H1 (cell line): ENCODE measurements at regions not wholly inside any gene's neighbourhood (a gene's known extent, or its start where the extent isn't known, plus 50 kb on each side); places are given as distances from the start of the nearest gene placed in this dataset.

Experiments
- CTCF ChIA-PET: fragments of 300-600 bp; sonication (Branson Sonifier 250); formaldehyde crosslinking; loops from one replicate; lab custom pipeline; 2021; ENCODE audit not compliant: partially characterized antibody; lab: Charles Lee
- POLR2A ChIA-PET: fragments of 300-600 bp; sonication (Branson Sonifier 250); formaldehyde crosslinking; loops from one replicate; lab custom pipeline; 2021; ENCODE audit warnings: inconsistent platforms; ENCODE audit not compliant: partially characterized antibody; lab: Charles Lee
- DNase-seq, 2 experiments: peaks; one replicate each; pipeline versions ENCODE4 v3.0.0 to v3.0.0-alpha.2; 2010 to 2022; ENCODE audit warnings: low spot score in 2 of 2, low read depth in 1 of 2, mixed read lengths in 1 of 2
- FAIRE-seq: peaks from 2 replicates; lab custom pipeline; 2011; peaks lifted over from hg19 to GRCh38; lab: Jason Lieb, UNC
- H2AFZ ChIP-seq: 2 replicates; pipeline ENCODE4 v1.8.1; 2012; ENCODE audit warnings: low read length, inconsistent platforms
- H2AK5ac ChIP-seq: 2 replicates; pipeline ENCODE4 v1.6.1; 2013; ENCODE audit warnings: low read depth, low read length
- H2BK120ac ChIP-seq: replicated peaks from 2 replicates; pipeline ENCODE3; 2013; ENCODE audit warnings: low read depth, low read length, inconsistent platforms
- H2BK12ac ChIP-seq: 2 replicates; pipeline ENCODE4 v1.6.1; 2013; ENCODE audit warnings: low read depth, low read length
- H2BK15ac ChIP-seq: 2 replicates; pipeline ENCODE4 v1.6.1; 2013; ENCODE audit warnings: low read length
- H2BK20ac ChIP-seq: 2 replicates; pipeline ENCODE4 v1.6.1; 2013; ENCODE audit warnings: low read length
- H2BK5ac ChIP-seq: 2 replicates; pipeline ENCODE4 v1.6.1; 2013; ENCODE audit warnings: low read depth, low read length
- H3K14ac ChIP-seq: 2 replicates; pipeline ENCODE4 v1.6.1; 2013; ENCODE audit warnings: inconsistent platforms; ENCODE audit not compliant: insufficient read length
- H3K18ac ChIP-seq: 2 replicates; pipeline ENCODE4 v1.6.1; 2013; ENCODE audit warnings: low read length; ENCODE audit errors: extremely low read depth
- H3K23ac ChIP-seq: 2 replicates; pipeline ENCODE4 v1.6.1; 2013; ENCODE audit warnings: inconsistent platforms; ENCODE audit not compliant: insufficient read length
- H3K23me2 ChIP-seq: 2 replicates; pipeline ENCODE4 v1.6.1; 2013; ENCODE audit warnings: low read depth, low read length
- H3K27ac ChIP-seq: 2 replicates; pipeline ENCODE4 v1.6.1; 2011; ENCODE audit warnings: low read depth, low read length, inconsistent platforms
- H3K27me3 ChIP-seq, 4 experiments: replicated peaks in 1 of 4; 1 replicate in 1 of 4; 2 replicates in 3 of 4; pipeline versions ENCODE4 v1.6.1 to v1.8.1; 2011 to 2013; ENCODE audit warnings: low read length in 3 of 4, mild to moderate bottlenecking in 3 of 4, inconsistent platforms in 2 of 4, mixed read lengths in 2 of 4, moderate library complexity in 1 of 4; ENCODE audit not compliant: control insufficient read depth in 3 of 4, insufficient read depth in 3 of 4; ENCODE audit errors: extremely low read depth in 1 of 4
- H3K36me3 ChIP-seq, 4 experiments: 2 replicates each; pipeline versions ENCODE4 v1.6.1 to v1.8.1; 2011 to 2013; ENCODE audit warnings: mild to moderate bottlenecking in 4 of 4, low read length in 3 of 4, moderate library complexity in 2 of 4, control low read depth in 1 of 4, inconsistent platforms in 1 of 4; ENCODE audit not compliant: insufficient read depth in 4 of 4, control insufficient read depth in 2 of 4
- H3K4ac ChIP-seq: replicated peaks from 2 replicates; pipeline ENCODE3; 2013; ENCODE audit warnings: low read length, low read depth, mixed read lengths, inconsistent platforms; ENCODE audit not compliant: insufficient read length
- H3K4me1 ChIP-seq, 4 experiments: replicated peaks in 1 of 4; 1 replicate in 1 of 4; 2 replicates in 3 of 4; pipeline versions ENCODE4 v1.6.1 to v1.8.1; 2011 to 2013; ENCODE audit warnings: low read length in 3 of 4, inconsistent platforms in 2 of 4, mixed read lengths in 1 of 4; ENCODE audit not compliant: insufficient read depth in 4 of 4, control insufficient read depth in 3 of 4
- H3K4me2 ChIP-seq, 2 experiments: 2 replicates each; pipeline versions ENCODE4 v1.6.1 to v1.8.1; 2011 to 2013; ENCODE audit warnings: low read depth in 2 of 2, low read length in 2 of 2, control low read depth in 1 of 2, inconsistent platforms in 1 of 2, mild to moderate bottlenecking in 1 of 2; ENCODE audit not compliant: insufficient read depth in 1 of 2
- H3K4me3 ChIP-seq, 4 experiments: fragments of 200-600, 300-600 bp in 1 of 4; sonication (generic), shearing (Covaris generic), sonication (Bioruptor Twin) in 1 of 4; 2 replicates each; pipeline versions ENCODE4 v1.5.1 to v1.8.1; 2011 to 2016; ENCODE audit warnings: low read length in 4 of 4, low read depth in 3 of 4, control low read depth in 2 of 4, inconsistent platforms in 2 of 4, mild to moderate bottlenecking in 2 of 4, mixed read lengths in 1 of 4, moderate library complexity in 1 of 4; ENCODE audit not compliant: insufficient read depth in 2 of 4; ENCODE audit errors: extremely low read depth in 1 of 4
- H3K56ac ChIP-seq: replicated peaks from 2 replicates; pipeline ENCODE3; 2013; ENCODE audit warnings: low read depth, mild to moderate bottlenecking, mixed read lengths, low read length, inconsistent platforms; ENCODE audit not compliant: insufficient read length
- H3K79me1 ChIP-seq: 2 replicates; pipeline ENCODE4 v1.6.1; 2013; ENCODE audit warnings: low read depth, low read length, control low read depth
- H3K79me2 ChIP-seq, 2 experiments: 2 replicates each; pipeline versions ENCODE4 v1.6.1 to v1.8.1; 2012 to 2013; ENCODE audit warnings: low read length in 2 of 2, mild to moderate bottlenecking in 2 of 2, inconsistent platforms in 1 of 2; ENCODE audit not compliant: insufficient read depth in 2 of 2, control insufficient read depth in 1 of 2
- H3K9ac ChIP-seq, 4 experiments: replicated peaks in 1 of 4; 1 replicate in 1 of 4; 2 replicates in 3 of 4; pipeline versions ENCODE4 v1.6.1 to v1.8.1; 2011 to 2013; ENCODE audit warnings: low read depth in 3 of 4, low read length in 3 of 4, control low read depth in 2 of 4, mild to moderate bottlenecking in 2 of 4, moderate library complexity in 2 of 4, inconsistent platforms in 1 of 4; ENCODE audit errors: extremely low read depth in 1 of 4
- H3K9me3 ChIP-seq, 2 experiments: 2 replicates each; pipeline versions ENCODE4 v1.6.1 to v1.8.1; 2012 to 2013; ENCODE audit warnings: mild to moderate bottlenecking in 2 of 2, moderate library complexity in 2 of 2, control low read depth in 1 of 2, inconsistent platforms in 1 of 2, low read depth in 1 of 2, low read length in 1 of 2, mixed read lengths in 1 of 2; ENCODE audit not compliant: insufficient read depth in 2 of 2
- H4K20me1 ChIP-seq, 2 experiments: replicated peaks in 1 of 2; 2 replicates each; pipeline versions ENCODE3 to v1.8.1; 2011 to 2013; ENCODE audit warnings: inconsistent platforms in 2 of 2, low read length in 2 of 2, mild to moderate bottlenecking in 1 of 2; ENCODE audit not compliant: insufficient read depth in 2 of 2, control insufficient read depth in 1 of 2
- H4K5ac ChIP-seq: 2 replicates; pipeline ENCODE4 v1.6.1; 2013; ENCODE audit warnings: low read length, low read depth, mixed read lengths, inconsistent platforms; ENCODE audit not compliant: insufficient read length
- H4K8ac ChIP-seq: 2 replicates; pipeline ENCODE4 v1.8.0; 2013; ENCODE audit warnings: mild to moderate bottlenecking, moderate library complexity, low read length, inconsistent platforms; ENCODE audit not compliant: insufficient read depth; ENCODE audit errors: extremely low read depth
- H4K91ac ChIP-seq: replicated peaks from 2 replicates; pipeline ENCODE3; 2013; ENCODE audit warnings: low read length, mixed read lengths, inconsistent platforms; ENCODE audit not compliant: insufficient read length
- BCL11A ChIP-seq, 2 experiments: IDR thresholded peaks; one replicate each; pipeline ENCODE4 v1.6.1; 2011; ENCODE audit warnings: low read depth in 2 of 2, low read length in 2 of 2, mild to moderate bottlenecking in 2 of 2
- CHD1 ChIP-seq: IDR thresholded peaks from 2 replicates; pipeline ENCODE4 v1.6.1; 2012; ENCODE audit warnings: low read depth, low read length, improper control_type of control experiment
- CREB1 ChIP-seq: IDR thresholded peaks from 2 replicates; pipeline ENCODE4 v1.6.1; 2012; ENCODE audit warnings: inconsistent platforms
- EP300 ChIP-seq, 2 experiments: IDR thresholded peaks; 1 replicate in 1 of 2; 2 replicates in 1 of 2; pipeline ENCODE4 v1.6.1; 2011 to 2012; ENCODE audit warnings: low read depth in 2 of 2, low read length in 2 of 2, mild to moderate bottlenecking in 2 of 2, borderline replicate concordance in 1 of 2, inconsistent platforms in 1 of 2, moderate library complexity in 1 of 2
- HDAC2 ChIP-seq, 2 experiments: fragments of 300-600 bp in 1 of 2; sonication (generic) in 1 of 2; IDR thresholded peaks; 2 replicates each; pipeline ENCODE4 v1.6.1; 2011 to 2012; ENCODE audit warnings: low read depth in 2 of 2, low read length in 2 of 2, mild to moderate bottlenecking in 2 of 2, moderate library complexity in 2 of 2, borderline replicate concordance in 1 of 2, inconsistent platforms in 1 of 2
- POLR2AphosphoS5 ChIP-seq: IDR thresholded peaks from 2 replicates; pipeline ENCODE4 v1.6.1; 2011; ENCODE audit warnings: low read depth, low read length
- RXRA ChIP-seq: IDR thresholded peaks from 2 replicates; pipeline ENCODE4 v1.6.1; 2011; ENCODE audit warnings: low read depth, mild to moderate bottlenecking, low read length, moderate library complexity; ENCODE audit not compliant: insufficient read depth
- SRF ChIP-seq: IDR thresholded peaks from 2 replicates; pipeline ENCODE4 v1.6.1; 2011; ENCODE audit warnings: mild to moderate bottlenecking, low read depth, low read length, moderate library complexity
- WGBS, 2 experiments: shearing (Covaris generic) in 1 of 2; methylation state at CpG; one replicate each; pipeline versions ENCODE4 v1.1.6 to v1.1.7; 2013 to 2015; ENCODE audit warnings: low lambda C conversion rate in 2 of 2, mixed read lengths in 2 of 2, inconsistent platforms in 1 of 2, low coverage in 1 of 2, missing lambda C conversion rate in 1 of 2; ENCODE audit not compliant: insufficient replicate concordance in 2 of 2, insufficient coverage in 1 of 2, insufficient read length in 1 of 2; ENCODE audit errors: extremely low coverage in 1 of 2, missing lambda C conversion rate in 1 of 2; 5-methylcytosine and 5-hydroxymethylcytosine counted together

- Histone ChIP-seq H2AFZ (no peak overlapping the region; the same call in 1 of the 2 replicates), H3K9ac (no peak overlapping the region), H4K20me1 (no peaks in the 10 kb centered on the region), H3K23me2 (no peaks in the 10 kb centered on the region), H4K91ac (no peak overlapping the region), H2BK120ac (no peak overlapping the region), H3K27me3 (no peaks in the 10 kb centered on the region), H3K36me3 (no peaks in the 10 kb centered on the region; a peak in 1 of 8 replicates), H3K9me3 (peaks cover 3 to 4% of the 10 kb centered on the region in 2 experiments; a peak in 2 of 4 replicates), H3K4me1 (peaks cover 0 to 6% (median 3%) of the 10 kb centered on the region in 4 experiments; a peak in 3 of 7 replicates), H3K79me2 (no peaks in the 10 kb centered on the region), H3K23ac (no peak overlapping the region), H2BK15ac (no peak overlapping the region), H3K14ac (no peak overlapping the region), H4K5ac (no peak overlapping the region), H3K4me3 (no peak overlapping the region; a peak in 1 of 8 replicates), H3K4me2 (0 out of 4 replicates have a peak overlapping the region, but pooled peaks of 1 of the 2 experiments have one; percentile 34), H2BK12ac (no peak overlapping the region), H4K8ac (no peak overlapping the region), H3K79me1 (no peaks in the 10 kb centered on the region), H3K27ac (no peak overlapping the region), H3K56ac (no peak overlapping the region), H2BK5ac (no peak overlapping the region), H3K18ac (no peak overlapping the region), H3K4ac (no peak overlapping the region), H2AK5ac (no peak overlapping the region), H2BK20ac (no peak overlapping the region)
- TF ChIP-seq RXRA (no peak), EP300 (IDR thresholded peaks at IDR 0.05; ENCODE audit: borderline replicate concordance in 1 of 2, low read depth in 2 of 2, low read length in 2 of 2) (no peak), CHD1 (no peak), BCL11A (IDR thresholded peaks at IDR 0.05; ENCODE audit: low read depth in 2 of 2, low read length in 2 of 2) (no peak), POLR2AphosphoS5 (no peak), CREB1 (no peak), SRF (peak; percentile 78; the same call in 1 of the 2 replicates), HDAC2 (IDR thresholded peaks at IDR 0.05; ENCODE audit: borderline replicate concordance in 1 of 2, low read depth in 2 of 2, low read length in 2 of 2) (no peak)
- CTCF ChIA-PET = no interaction called here
- 57% methylated on average over 2 of the region's 2 CpGs; no CpG with 5 or more reads in 1 of the 2 experiments for WGBS, 2 experiments
- POLR2A ChIA-PET = no interaction called here
- no peak for DNase-seq
- FAIRE-seq = no peak
Observed at GRCh38 chr11:97764605-97765004, 1256.1 kb upstream of the CNTN5 start.
